Forelimb muscle (tissue), 1 donor: ENCODE measurements at regions not wholly inside any gene's neighbourhood (a gene's known extent, or its start where the extent isn't known, plus 50 kb on each side); places are given as distances from the start of the nearest gene placed in this dataset.

ENCODE experiments used
- DNase-seq: peaks from one replicate; pipeline ENCODE4 v3.0.0-alpha.2; 2013; ENCODE audit warnings: low read depth

DNA sequence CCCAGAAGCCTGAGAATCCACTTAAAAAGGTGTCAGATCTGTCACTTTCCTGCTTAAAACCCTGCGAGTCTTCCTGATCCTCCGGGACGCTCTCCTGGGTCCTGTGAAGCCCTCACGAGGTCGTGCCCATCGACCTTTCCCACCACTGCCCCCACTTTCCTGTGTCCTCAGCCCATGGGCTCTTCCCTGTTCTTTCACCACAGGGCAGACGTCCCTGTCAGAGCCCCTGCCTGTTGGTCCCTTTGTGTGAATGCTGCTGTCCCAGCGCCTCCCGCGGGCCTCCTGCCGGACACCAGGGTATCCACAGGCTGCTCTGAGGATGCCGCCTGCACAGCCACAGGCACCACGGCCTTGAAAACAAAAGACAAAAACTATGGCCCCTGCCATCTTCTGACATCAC lies 125.6 kb downstream of the TMEM18 start:
- DNase-seq, result no peak

DNA sequence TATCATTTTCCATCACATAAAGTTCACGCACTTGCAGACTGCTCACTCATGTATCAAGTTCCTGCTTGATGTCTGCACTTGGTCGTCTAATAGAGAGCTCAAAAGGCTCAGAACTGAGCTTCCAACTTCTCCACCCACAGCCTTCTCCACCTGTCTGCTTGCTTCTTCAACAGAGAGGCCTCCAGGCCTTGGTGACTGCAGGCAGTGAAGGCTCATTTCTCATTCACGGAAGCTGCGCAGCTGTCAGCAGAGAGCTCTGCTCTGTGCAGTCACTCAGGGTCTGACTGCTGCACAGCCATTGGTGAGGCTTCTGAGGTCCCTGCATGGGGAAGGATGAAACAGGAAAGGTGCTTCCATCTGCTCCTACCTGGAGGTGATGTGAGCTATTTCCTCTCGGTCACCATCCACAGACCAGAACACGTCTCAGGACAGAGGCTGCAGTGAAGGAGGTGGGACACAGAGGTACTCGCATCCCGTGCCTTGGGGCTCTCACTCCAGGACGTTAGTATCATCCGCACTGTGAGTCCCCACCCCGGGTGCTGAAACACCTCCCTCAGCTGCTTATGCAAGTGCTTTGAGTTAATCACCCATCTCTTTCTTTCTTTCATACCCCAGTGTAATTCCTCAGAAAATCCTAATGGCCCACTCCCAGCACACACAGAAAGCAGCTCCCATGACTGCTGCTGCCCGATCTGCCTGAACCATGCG lies 126.2 kb downstream of the TMEM18 start:
- no peak for DNase-seq

DNA sequence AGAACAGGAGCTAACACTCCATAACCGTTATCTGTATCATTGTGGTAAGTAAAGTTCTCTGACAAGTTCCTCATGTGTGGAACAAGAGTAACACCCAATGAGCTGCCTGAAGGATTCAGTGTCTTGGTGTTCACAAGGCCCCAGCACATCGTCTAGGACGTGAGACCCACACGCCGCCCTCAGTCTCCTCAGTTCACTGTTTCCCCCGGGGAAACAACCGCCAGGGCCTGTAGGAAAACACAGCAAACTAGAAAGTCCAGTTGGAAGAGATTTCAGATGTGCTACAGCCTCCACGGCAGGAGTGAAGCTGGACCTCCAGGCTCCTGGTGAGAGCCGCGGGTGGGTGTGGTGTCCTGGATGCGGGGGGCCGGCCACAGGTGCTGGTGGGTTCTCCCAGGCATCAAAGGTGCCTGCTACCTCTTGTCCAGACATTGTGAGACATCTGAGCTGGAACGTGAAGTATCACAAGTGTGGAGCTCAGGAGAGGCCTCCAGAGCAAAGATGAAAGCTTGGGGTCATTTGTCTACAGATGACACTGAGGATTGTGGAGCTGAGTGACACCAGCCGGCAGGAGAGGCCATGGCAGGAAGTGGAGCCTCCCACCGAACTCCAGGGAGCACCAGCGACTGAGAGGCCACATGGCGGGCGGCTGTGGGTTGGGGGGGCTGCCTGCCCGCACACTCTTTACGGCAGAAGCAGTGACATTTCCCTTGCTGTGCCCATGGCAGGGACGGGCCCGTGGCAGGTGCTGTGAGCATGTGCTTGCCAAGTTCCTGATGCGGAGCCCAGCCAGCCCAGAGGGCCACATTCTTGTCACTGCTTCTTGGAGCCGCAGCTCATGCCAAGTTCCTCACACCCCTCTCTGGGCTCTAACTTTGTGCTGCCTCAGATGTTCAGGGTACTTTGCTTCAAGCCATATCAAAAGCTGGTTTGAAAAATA lies 131.2 kb downstream of the TMEM18 start:
- DNase-seq, result no peak

DNA sequence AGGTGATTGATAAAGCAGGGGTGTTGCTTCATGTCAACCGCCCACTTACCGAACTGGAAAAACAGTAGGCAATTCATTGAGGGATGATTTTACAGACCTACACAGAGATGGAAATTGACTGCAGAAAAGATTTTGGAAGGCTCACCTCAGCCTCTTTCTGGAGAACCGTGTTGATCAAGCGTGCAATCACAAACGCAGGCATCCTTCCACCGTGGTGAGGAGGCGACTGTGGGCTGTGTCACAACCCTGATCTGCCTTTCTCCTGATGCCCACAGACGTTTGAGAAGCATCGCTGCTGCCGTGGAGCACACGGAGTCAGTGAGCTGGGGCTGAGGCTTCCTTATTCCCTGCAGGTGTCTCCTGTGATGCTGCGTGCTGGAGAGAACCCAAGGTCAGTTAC lies 132.0 kb downstream of the TMEM18 start:
- DNase-seq, result no peak

DNA sequence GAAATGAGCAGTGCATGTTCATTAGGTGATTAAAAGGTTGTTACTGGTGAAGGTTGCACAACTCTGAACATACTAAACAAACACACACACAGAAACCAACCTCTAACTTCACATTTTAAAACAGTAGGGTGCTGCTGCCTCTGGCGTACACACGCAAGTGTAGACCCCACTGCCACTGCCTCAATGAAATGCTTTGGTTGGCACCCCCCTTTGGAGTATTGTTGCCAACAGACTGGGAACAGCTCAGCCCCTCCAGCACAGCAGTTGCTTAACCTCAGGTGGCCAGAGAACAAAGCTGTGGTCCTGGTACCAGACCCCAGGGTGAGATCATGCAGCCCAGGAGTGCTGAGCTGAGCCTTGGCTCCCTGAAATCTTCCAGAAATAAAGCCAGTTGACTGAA lies 138.6 kb downstream of the TMEM18 start:
- DNase-seq, result no peak

DNA sequence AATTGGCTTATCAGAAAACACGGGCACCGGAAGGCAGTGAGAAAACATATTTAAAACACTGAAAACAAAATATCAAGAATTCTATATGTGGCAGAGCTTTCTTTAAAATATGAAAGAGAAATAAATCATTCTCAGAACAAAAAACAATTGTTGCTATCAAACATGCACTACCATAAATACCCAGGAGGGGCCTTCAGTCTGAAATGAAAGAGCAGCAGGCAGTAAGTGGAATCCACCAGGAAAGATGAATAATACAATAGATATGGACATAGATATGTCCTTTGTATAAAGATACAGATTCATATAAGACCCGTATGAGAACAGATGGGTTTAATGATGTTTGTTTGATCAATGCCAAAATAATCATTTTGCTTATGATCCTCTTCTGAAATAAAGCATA lies 142.0 kb downstream of the TMEM18 start:
- no peak for DNase-seq

DNA sequence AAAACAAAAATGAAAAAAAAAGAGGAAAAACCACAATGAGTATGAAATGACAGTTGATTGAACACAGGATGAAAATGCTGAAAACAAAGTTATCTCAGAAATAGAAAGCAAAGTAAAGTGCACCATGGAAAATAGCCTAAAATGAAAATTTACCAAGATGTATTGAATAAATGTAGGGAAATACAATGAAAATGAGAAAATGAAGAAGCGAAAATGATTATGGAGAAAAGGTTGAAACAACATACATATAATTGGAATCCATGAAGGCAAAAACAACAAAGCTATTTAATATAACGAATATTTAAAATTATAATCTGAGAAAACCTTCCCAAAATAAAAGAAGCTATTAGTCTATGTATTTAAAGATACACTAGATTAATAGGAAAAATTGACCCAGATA lies 147.4 kb downstream of the TMEM18 start:
- no peak for DNase-seq

DNA sequence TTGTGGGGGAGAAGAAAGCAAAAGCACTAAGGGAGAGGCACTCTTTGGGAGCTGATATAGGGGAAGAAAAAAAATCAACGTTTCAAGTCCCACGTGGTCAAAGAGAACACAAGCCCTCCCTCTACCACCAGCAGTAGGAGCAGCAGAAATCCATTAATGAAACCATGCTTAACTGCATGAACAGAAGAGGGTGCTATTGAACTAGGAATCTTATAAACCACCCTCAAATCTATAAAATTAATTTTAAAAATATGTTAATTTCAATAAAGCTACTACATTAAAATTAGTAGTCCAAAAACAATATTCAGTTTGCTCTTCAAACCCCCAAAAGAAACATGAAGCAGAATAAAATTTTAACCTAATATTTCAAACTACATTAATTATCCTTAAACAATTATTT lies 147.8 kb downstream of the TMEM18 start:
- no peak for DNase-seq

DNA sequence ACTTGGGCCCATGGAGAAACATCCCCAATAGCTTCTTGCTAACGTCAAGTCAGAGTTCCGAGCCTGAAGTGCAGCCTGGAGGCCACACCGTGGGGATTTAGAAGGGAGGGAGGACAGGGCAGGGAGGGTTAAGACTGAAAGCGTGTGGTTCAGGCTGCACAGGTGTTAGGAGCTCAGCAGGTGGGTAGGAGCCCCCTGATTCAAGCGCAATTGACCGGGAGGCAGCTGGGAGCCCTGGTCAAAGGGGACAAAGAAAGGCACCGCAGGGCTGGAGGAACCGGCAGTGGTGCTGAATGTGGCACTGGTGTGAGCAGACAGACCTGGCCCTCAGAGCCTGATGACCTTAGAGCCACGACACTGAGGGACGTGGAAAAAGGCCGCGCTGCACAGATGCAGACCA lies 149.6 kb downstream of the TMEM18 start:
- no peak for DNase-seq

DNA sequence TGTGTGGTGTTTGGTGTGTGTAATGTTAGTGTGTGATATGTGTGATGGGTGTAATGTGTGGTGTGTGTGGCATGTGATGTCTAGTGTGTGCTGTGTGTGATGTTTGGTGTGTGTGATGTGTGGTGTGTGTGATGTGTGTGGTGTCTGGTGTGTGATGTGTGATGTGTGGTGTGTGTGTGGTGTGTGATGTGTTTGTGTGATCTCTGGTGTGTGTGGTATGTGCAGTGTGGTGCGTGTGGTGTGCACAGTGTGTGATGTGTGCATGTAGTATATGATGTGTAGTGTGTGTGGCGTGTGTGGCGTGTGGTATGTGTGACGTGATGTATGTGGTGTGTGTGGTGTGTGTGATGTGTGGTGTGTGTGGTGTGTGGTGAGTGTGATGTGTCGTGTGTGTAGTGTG lies 150.3 kb downstream of the TMEM18 start:
- no peak for DNase-seq

DNA sequence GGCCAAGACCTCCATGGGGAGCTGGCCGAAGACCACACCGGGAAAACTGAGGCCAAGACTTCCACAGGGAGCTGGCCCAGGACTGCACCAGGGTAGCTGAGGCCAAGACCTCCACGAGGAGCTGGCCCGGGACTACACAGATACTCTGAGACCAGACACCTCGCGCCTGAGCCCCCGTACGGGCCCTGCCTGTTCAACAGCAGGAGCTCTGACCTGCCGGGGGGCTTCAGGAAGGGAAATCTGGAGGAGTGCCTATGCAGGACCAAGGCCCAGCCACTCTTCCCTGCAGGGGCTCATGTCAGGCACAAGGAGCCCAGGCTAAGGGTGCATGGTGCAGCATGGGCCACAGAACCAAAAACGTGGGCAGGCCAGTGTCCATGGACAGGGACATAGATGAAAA lies 151.6 kb downstream of the TMEM18 start:
- no peak for DNase-seq

DNA sequence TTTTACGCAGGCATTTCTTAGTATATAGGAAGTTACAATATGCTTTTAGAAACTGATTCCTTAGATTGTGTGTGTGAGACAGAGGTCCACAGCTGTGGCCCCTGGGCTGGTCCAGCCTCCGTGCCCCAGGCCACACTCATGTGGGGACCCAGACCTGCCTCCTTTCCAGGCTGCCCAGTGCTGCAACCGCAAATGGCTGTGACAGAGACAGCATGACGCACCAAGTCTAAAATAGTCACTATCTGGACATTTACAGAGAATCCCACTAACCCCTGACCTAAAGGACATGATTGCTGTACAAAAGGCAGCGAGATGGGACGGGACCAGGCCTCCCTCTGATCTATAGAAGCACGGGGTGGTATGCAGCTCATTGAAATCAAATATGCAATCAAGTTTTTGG lies 152.2 kb downstream of the TMEM18 start:
- DNase-seq, result no peak

DNA sequence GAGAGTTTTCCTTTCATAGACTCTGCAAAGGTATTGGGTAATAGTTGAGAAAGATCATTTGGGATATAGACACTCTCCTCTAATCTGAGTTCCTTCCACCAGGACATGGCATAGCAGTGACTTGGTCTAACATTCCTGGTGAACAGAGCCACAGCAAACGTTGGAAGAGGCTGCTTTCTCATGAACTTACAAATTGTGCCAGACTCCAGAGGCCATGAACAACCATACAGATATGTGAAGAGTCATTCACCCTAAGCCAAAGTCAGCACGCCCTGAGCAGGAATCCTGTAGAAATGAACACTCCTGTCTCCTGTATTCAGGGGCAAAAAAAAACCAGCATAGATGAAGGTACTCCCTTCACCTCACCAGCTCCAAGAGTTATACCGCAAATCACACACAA lies 152.8 kb downstream of the TMEM18 start:
- no peak for DNase-seq

DNA sequence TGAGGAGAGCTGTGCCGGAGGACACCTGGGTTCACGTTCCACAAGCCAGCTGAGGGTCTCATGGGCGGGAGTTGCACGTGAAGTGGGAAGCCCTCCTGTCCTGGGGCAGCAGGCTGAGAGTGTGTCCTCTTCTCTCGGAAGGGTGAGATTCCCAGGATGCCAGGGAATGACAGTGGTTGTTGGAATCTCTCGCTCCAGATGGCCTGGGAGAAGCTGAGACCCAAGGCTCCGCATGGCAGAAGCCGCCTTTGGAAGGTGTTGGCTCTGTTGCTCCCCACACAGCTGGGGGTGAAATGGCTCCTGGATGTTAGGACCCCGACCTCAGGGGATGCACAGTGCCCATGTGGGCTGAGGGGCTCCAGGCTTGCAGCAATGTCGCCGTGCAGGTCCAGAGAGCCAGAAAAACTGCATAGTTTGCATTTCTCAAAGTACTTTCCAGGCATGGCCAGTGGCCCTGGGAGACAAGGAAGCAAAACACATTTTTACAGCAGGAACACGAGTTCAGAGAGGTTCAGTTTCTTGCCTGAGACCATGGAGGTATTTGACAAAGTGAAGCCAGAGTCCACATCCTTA lies 153.4 kb downstream of the TMEM18 start:
- no peak for DNase-seq

DNA sequence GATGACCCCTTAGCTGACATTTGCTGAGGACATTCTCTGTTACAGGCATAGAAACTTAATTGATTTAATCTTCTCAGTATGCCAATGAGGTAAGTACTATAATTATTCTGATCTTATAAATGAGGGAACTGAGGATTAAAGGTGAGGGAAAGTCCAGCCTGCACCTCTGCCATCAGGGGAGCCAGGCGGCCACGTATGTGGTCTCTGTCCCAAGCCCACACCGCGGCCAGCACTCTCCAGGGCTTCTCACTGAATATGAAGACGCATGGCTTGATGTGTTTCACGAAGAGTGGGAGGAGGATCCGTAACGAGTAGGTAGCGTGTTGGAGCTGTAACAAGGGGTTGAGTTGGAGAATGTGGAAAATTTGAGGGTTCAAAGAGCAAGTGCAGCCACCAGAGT lies 154.4 kb downstream of the TMEM18 start:
- DNase-seq, result no peak

DNA sequence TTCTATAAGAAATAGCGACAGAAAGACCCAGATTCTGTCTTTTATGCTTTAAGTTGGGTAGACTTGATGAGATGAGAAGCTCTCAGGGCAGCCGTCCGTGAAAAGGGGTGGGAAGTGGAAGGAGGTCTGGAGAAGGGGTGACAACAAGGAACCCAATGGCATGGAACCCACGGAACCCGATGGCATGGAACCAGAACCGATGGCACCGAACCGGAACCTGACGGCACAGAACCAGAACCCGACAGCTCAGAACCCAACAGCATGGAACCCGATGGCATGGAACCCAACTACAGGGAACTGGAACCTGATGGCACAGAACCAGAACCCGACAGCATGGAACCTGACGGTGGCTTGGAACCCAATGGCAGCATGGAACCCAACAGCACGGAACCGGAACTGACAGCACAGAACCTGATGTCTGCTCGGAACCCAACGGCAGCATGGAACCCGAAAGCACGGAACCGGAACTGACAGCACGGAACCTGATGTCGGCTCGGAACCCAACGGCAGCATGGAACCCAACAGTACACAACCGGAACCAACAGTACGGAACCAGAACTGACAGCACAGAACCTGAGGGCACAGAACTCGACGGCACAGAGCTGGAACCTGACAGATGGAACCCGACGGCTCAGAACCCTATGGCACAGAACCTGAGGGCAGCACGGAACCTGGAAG lies 155.2 kb downstream of the TMEM18 start:
- DNase-seq, result no peak

DNA sequence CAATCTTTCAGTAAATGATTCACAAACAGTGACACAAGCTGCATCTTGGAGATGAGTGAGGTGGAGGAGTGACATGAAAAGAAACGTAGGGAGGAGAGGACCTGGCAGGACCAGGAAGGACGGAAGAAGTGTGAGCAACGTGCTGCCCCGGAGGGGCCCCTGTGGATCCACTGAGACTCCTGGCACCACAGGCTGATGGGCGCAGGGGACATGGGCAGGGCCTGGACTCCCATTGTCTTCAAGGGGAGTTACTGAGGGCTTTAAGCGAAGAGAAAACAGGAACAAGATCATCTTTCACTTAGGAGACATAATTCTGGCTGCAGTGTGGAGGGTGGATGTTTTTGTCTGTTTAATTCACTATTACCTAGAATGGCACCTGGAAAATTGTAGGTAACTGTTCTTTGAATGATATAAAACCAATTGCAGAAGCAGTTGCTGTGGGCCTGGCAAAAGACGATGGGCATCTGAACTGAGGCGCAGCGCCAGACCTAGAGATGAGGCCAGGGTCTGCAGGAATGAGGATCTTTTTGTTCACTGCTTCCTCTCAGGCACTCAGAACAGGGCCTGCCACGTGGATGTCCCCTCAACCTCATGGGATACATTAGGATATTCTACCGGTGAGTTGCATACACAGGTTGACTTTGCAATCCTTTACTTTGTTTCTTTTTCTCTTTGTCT lies 156.4 kb downstream of the TMEM18 start:
- DNase-seq, result no peak

DNA sequence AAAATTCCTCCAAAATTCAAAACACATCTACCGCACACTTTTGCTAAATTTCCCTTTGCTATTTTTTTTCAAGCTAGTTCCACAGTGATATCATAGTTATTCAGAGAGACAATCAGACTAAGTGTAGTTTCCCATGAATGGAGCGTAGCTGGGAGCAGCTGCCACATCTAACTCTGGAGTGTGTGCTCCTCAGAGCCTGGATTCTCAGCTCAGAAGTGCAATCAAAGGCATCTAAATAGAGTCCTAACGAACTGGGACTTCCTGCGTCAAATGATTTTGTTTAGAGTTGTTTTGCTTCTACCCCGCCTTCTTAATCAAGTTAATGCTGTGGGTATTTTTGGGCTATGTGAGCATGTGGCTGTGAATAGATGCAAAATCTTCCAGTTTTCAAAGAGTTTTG lies 160.3 kb downstream of the TMEM18 start:
- DNase-seq, result no peak

DNA sequence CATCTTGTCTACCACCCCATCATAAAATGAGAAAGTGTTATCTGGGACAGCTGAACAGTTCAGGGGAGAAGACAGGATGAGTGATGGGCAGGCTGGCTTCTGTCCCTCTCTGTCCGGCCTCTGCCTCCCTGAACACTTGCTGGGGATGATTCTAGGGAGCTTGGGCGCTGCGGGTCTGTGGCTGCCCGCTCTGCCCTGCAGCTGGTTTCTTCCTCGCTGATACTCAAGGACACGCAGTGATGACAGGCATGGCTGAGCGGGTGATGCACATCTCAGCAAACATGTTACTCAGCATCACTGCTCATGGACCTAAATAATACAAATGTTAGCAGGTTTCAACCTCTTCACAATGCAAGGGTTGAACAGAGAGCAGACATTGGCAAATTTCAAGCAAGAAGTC lies 161.1 kb downstream of the TMEM18 start:
- no peak for DNase-seq

DNA sequence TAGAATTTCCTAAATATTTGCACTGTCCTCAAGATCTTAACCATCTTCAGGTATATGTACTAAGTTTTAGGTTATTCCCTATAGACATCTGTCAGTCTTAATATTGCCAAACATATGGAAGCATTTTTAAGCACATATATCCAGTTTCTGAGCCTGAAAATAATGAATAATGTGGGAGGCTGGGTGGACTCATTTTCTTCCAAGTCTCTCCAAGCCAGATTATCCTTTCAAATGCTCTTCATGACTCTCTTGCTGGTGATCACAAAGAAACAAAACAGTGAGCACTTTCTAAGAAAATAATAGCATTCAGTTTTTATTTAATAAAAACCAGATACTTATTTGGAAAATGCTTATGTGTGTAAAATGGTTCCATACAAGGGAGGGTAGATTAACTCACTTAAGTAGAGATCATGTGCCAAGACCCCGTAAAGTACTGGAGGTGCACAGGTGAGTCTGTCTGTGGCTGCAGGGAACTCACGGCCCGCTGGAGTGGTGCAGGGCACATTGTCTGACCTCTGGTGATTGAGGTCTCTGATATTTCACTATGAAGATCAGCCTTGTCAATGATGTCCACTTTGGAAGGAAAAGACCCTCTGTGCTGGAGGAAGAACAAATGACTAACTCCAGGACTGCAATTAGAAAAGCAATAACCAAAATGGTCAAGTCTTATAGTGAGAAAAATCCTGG lies 161.6 kb downstream of the TMEM18 start:
- peak; percentile 28 for DNase-seq
